Activated naive CD8-positive, alpha-beta T cell treated with anti-CD3 and anti-CD28 coated beads for 36 hours (primary cell): ENCODE measurements at regions not wholly inside any gene's neighbourhood (a gene's known extent, or its start where the extent isn't known, plus 50 kb on each side); places are given as distances from the start of the nearest gene placed in this dataset.

Experiments
- DNase-seq: peaks from one replicate; pipeline ENCODE4 v3.0.0; 2021
- H3K27ac Mint-ChIP-seq: one replicate; pipeline ENCODE4 v1.8.0; 2022; ENCODE audit warnings: mild to moderate bottlenecking, moderate library complexity, mixed read lengths
- H3K27me3 Mint-ChIP-seq: one replicate; pipeline ENCODE4 v1.8.0; 2022; ENCODE audit warnings: mild to moderate bottlenecking, mixed read lengths
- H3K36me3 Mint-ChIP-seq: one replicate; pipeline ENCODE4 v1.8.0; 2021; ENCODE audit warnings: mild to moderate bottlenecking, mixed read lengths
- H3K4me1 Mint-ChIP-seq: one replicate; pipeline ENCODE4 v1.8.0; 2021; ENCODE audit warnings: mixed read lengths
- H3K4me3 Mint-ChIP-seq: one replicate; pipeline ENCODE4 v1.8.0; 2022; ENCODE audit warnings: mild to moderate bottlenecking, moderate library complexity, mixed read lengths
- H3K9me3 Mint-ChIP-seq: one replicate; pipeline ENCODE4 v1.8.0; 2022; ENCODE audit warnings: mixed read lengths

DNA sequence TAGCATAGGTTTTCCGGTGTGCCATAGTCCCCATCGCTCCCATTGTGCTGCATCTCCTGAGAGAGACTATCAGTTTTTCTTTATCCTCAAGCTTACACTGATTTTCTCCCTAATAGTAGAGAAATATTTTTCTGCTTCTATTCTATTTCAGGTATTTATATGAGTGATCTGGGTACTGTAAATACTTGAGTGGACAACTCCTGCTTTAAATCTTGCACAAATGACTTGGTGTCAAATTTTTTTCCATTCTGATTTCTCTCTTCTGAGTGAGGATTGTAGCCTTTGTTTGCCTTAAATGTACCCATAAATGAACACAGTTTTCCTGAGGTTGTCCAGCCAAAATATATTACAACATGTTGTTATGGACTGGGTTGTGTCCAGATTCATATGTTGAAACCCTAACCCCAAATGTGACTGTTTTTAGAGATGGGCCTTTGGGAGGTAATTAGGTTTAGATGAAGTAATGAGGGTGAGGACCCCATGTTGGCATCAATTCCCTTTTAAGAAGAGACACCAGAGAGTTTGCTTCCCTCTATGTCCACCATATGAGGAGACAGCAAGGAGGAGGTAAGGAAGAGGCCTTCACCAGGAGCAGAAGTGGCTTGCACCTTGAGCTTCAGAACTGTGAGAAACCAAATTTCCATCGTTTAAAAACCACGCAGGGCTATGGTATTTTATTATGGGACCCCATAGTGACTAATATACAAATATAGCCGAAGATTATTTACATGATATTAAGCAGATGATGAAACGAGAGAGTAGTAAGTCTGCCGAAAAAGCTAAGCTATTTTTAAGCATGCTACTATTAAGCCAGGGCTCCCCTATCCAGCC is 336.4 kb upstream of the MPDZ start:
- no peaks in the 10 kb centered on the region for H3K36me3 Mint-ChIP-seq
- peaks cover 3% of the 10 kb centered on the region for H3K9me3 Mint-ChIP-seq
- H3K4me1 Mint-ChIP-seq: no peaks in the 10 kb centered on the region
- H3K4me3 Mint-ChIP-seq: no peak overlapping the region
- DNase-seq: no peak
- H3K27ac Mint-ChIP-seq: no peak overlapping the region
- no peaks in the 10 kb centered on the region for H3K27me3 Mint-ChIP-seq

DNA sequence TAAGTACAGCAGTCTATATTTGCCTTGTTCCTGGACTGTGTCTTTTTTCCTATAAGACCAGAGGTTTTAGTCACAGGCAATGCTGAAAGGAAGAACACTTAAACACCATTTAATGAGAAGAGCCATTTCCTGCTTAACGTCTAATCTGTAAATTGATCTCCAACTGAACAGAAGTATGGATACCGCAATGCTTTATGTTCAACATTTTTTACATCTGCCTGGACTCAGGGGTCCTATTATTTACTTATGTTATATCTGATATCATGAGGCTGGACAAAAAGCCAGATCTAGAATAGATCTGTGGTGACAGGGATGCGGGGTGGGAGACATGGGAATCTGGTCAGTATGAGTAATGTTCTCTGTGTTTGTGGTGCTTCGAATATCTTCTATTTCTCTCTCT is 334.6 kb upstream of the MPDZ start:
- Mint-ChIP-seq H3K27ac (no peak overlapping the region), H3K9me3 (peaks cover 3% of the 10 kb centered on the region), H3K4me1 (no peaks in the 10 kb centered on the region), H3K4me3 (no peak overlapping the region), H3K36me3 (no peaks in the 10 kb centered on the region), H3K27me3 (no peaks in the 10 kb centered on the region)
- DNase-seq: no peak

DNA sequence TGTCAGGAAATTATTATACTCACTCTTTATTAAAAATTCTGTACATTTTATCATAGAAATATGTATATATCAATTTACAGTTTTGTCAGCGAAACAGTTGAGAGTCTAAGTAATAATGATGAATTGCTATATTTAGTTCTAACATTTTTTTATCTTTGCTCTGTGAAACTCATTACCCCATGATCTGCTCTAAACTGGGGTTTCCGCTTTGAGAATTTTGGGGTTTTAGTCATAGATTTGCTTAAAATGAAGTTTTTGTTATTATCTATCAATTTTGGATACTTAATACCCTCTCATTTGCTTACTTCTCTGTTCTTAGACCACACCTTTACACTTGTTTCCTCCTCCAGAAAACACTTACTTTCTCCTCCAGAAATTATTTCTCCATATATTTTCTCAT is 333.8 kb upstream of the MPDZ start:
- Mint-ChIP-seq H3K27ac (no peak overlapping the region), H3K36me3 (no peaks in the 10 kb centered on the region), H3K9me3 (peaks cover 3% of the 10 kb centered on the region), H3K27me3 (no peaks in the 10 kb centered on the region), H3K4me1 (no peaks in the 10 kb centered on the region), H3K4me3 (no peak overlapping the region)
- DNase-seq: no peak

DNA sequence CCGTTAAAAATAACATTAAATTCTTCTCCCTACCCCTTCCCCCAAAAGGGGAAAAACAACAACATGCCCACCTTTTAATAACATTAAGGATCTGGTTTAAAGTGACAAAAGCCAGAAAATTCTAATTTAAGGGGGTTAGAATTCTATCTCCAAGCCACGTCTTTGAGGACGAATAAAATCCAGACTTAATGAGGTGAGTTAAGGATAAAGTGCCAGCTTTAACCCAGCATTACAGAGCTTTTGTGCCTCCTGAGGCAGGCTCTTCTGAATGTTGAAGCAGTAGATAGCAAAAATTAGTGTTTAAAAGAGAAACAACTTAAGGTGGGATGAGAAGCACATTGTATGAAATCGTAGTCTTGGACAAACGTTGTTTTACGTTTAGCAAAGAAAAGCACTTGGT is 329.0 kb upstream of the MPDZ start:
- no peak overlapping the region for H3K27ac Mint-ChIP-seq
- H3K27me3 Mint-ChIP-seq: no peaks in the 10 kb centered on the region
- DNase-seq: no peak
- H3K36me3 Mint-ChIP-seq: no peaks in the 10 kb centered on the region
- H3K4me3 Mint-ChIP-seq: no peak overlapping the region
- H3K4me1 Mint-ChIP-seq: no peaks in the 10 kb centered on the region
- no peaks in the 10 kb centered on the region for H3K9me3 Mint-ChIP-seq

DNA sequence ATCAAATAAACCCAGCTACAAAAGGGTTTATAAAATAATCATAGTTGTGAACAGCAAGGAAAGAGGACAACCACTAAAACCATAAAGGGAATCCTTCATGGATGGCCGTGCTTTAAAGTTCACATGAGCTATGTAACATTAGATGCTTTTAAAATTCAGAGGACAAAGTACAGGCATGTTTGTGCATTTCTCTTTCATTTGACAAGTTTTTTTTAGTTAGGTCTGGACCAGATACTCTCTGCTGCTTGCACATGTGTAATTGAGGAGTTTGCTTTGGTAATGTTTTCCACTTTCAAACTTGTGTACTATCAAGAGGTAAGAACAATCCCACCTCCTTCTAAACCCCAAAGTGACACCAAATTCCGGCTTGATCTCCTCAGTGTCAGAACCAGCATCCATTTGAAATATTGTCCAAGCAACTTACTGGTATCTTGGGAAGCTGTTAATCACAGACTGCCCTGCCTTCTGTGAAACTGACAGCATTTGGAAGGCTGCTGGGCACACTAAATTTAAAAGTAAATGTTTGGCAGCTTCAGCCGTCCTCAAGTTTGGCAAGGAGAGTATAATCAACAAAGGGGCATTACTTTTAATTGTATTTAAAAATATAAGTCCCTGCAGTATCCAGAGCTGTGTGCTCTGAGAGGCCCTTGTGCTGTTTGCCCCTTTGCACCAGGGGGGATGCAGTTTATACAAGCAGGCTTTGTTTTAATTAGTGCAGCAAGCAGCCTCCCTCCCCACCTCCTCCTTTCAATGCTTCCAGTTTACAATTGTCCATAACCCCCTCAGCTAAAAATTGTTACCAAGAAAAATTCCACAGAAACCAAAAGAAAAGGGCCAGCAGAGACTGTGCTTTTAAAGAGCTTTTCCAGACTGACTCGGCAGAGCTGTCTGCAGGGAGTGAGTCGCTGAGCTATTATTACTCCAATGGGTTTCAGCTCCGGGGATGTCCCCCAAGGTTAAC is 328.3 kb upstream of the MPDZ start:
- Mint-ChIP-seq H3K4me1 (no peaks in the 10 kb centered on the region), H3K36me3 (no peaks in the 10 kb centered on the region), H3K4me3 (no peak overlapping the region), H3K9me3 (peaks cover under 1% of the 10 kb centered on the region), H3K27ac (no peak overlapping the region), H3K27me3 (no peaks in the 10 kb centered on the region)
- no peak for DNase-seq

DNA sequence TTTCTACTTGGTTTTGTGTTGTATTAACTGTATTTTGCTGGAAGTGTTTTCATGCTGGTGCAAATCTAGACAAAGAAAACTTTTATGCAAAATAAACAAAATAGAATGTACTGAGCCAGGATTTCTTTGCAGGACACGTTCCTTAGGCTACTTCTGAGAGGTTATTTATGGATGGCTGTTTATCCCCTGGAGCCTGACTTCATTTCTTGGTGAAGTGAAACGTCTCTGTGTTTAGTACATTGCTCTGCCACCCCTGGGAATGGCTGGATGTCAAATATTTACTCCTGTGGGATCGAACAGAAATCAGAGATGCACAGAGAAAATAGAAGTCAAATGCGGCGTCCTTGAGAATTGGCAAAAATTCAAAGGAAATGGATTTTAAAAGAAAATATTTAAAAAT is 327.1 kb upstream of the MPDZ start:
- peaks cover 3% of the 10 kb centered on the region for H3K9me3 Mint-ChIP-seq
- no peak overlapping the region for H3K4me3 Mint-ChIP-seq
- H3K4me1 Mint-ChIP-seq: no peaks in the 10 kb centered on the region
- no peak overlapping the region for H3K27ac Mint-ChIP-seq
- no peaks in the 10 kb centered on the region for H3K27me3 Mint-ChIP-seq
- no peak for DNase-seq
- no peaks in the 10 kb centered on the region for H3K36me3 Mint-ChIP-seq

DNA sequence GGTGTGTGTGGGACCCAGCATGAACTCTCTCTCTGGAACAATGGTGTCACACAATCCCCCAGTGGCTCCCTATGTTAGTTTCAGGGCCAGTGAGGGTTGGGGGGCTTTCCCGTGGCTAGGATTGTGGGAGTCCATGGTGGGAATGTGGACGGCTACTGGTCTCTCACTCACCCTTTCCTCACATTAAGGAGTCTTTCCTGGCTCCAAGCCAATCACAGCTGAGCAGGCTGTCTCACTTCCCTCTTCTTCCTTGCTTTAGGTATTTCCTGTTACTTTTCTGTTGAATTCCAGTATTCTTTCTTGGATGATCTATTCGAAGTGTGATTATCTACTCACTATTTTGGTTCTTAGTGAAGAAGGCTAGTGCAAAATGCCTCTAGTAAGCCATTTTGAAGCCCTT is 324.4 kb upstream of the MPDZ start:
- Mint-ChIP-seq H3K27me3 (no peaks in the 10 kb centered on the region), H3K4me3 (no peak overlapping the region), H3K4me1 (no peaks in the 10 kb centered on the region), H3K36me3 (no peaks in the 10 kb centered on the region), H3K9me3 (peaks cover 3% of the 10 kb centered on the region), H3K27ac (no peak overlapping the region)
- no peak for DNase-seq

DNA sequence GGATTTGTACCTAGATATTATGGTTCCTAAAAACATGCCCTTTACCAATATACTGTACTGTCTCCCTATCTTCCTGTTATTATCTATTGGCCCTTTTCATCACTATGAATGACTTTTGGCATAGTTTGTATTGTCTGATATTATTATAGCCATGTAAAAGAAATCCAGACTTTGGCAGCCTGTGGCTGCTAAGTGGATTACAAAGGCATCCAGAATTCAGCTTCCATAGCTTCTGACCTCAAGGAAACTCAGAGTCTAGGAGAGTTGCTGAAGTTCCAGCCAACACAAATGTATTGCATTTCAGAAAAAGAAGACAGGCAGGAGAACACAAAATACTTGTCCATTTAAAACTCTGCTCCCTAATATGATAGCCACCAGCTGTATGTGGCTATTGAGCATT is 319.2 kb upstream of the MPDZ start:
- peaks cover 6% of the 10 kb centered on the region for H3K9me3 Mint-ChIP-seq
- no peak overlapping the region for H3K4me3 Mint-ChIP-seq
- H3K36me3 Mint-ChIP-seq: no peaks in the 10 kb centered on the region
- H3K27ac Mint-ChIP-seq: no peak overlapping the region
- no peak for DNase-seq
- H3K27me3 Mint-ChIP-seq: no peaks in the 10 kb centered on the region
- no peaks in the 10 kb centered on the region for H3K4me1 Mint-ChIP-seq

DNA sequence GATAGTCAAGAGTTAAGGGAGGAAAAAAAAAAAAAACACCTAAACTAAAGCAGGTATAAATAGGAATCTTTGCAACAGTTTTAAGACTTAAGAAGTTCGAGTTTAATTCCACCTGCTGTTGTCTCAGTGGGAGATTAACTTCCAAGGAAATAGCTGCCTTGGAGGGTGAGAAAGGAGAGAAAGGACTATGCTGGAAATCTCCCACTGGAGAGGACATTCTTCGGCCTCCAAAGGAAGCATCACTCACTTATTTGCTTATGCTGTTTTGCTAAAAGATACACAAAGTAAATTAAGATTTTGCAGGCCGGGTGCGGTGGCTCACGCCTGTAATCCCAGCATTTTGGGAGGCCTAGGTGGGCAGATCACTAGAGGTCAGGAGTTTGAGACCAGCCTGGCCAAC is 317.9 kb upstream of the MPDZ start:
- no peak overlapping the region for H3K27ac Mint-ChIP-seq

DNA sequence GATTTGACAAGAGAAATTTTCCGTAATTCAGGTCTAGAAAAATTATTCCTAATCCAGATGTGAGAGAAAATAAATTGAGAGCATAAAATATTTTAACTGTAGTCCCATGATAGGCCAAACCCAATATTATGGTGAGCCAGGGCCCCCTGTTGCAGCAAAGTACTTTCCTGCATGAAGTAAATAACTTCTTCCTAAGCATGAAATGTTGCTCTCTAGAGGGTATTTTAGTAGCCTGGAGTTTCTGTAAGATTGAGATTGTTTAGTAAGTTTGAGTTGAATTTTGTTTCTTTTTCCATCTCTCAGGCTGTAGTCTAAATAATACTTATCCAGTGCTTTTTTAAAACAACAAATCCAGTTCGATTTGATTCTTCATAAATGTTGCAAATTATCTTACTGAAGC is 317.5 kb upstream of the MPDZ start:
- no peaks in the 10 kb centered on the region for H3K27me3 Mint-ChIP-seq
- no peak overlapping the region for H3K27ac Mint-ChIP-seq
- H3K4me3 Mint-ChIP-seq: no peak overlapping the region
- DNase-seq: no peak
- no peaks in the 10 kb centered on the region for H3K4me1 Mint-ChIP-seq
- peaks cover 3% of the 10 kb centered on the region for H3K9me3 Mint-ChIP-seq
- H3K36me3 Mint-ChIP-seq: no peaks in the 10 kb centered on the region

More for the DNA sequence above, 317.9 kb upstream of the MPDZ start:
- H3K4me3 Mint-ChIP-seq: no peak overlapping the region
- H3K36me3 Mint-ChIP-seq: no peaks in the 10 kb centered on the region
- DNase-seq: no peak
- no peaks in the 10 kb centered on the region for H3K4me1 Mint-ChIP-seq
- no peaks in the 10 kb centered on the region for H3K27me3 Mint-ChIP-seq
- H3K9me3 Mint-ChIP-seq: peaks cover 3% of the 10 kb centered on the region

DNA sequence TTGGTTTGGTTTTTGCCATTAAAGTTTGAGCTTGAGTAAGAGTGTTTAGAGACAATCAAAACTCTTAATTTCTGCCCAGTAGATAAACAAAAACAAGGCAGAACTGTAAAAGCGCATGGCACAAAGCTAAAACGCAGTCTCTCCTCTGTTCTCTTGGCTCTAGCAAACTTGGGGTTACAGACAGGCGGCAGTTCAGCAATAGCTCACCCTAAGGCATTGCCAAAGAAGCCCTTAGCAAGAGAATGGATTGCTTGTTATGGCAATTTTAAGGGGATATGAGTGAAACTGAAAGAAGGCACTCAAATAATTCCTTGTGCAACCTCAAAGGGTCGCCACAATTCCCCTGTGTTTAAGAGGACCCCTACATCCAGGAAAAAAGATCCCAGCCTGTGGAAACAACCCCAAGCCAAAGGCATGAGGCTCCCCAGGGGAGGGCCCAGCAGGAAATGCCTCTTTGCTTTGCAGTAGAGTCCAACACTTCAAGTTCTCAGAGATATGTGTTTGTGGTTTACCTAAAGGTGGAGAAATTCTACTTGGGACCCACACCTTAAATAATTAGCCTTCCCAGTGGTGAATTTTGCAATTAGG is 317.0 kb upstream of the MPDZ start:
- H3K4me1 Mint-ChIP-seq: no peaks in the 10 kb centered on the region
- H3K4me3 Mint-ChIP-seq: no peak overlapping the region
- no peak for DNase-seq
- peaks cover 3% of the 10 kb centered on the region for H3K9me3 Mint-ChIP-seq
- H3K36me3 Mint-ChIP-seq: no peaks in the 10 kb centered on the region
- H3K27ac Mint-ChIP-seq: no peak overlapping the region
- H3K27me3 Mint-ChIP-seq: no peaks in the 10 kb centered on the region

DNA sequence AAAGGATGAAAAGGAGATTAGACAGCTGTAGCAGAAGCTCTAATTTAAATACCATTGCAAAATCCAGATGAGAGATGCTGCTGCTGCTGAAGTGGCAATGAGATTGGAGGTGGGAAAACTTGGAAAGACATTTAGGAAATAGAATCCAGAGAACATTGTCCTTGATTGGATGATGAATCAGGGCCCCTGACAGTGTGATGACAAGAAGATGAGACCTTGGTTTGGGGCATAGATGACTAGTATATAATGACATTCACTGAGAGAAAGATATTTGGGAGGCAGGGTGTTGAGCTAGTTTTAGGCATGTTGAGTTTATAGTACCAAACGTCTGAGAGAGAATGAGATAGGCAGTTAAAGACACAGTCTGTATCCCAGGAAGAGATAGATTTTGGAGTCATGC is 311.5 kb upstream of the MPDZ start:
- DNase-seq: no peak
- Mint-ChIP-seq H3K27me3 (no peaks in the 10 kb centered on the region), H3K4me3 (no peak overlapping the region), H3K4me1 (no peaks in the 10 kb centered on the region), H3K36me3 (no peaks in the 10 kb centered on the region), H3K27ac (no peak overlapping the region), H3K9me3 (no peaks in the 10 kb centered on the region)

DNA sequence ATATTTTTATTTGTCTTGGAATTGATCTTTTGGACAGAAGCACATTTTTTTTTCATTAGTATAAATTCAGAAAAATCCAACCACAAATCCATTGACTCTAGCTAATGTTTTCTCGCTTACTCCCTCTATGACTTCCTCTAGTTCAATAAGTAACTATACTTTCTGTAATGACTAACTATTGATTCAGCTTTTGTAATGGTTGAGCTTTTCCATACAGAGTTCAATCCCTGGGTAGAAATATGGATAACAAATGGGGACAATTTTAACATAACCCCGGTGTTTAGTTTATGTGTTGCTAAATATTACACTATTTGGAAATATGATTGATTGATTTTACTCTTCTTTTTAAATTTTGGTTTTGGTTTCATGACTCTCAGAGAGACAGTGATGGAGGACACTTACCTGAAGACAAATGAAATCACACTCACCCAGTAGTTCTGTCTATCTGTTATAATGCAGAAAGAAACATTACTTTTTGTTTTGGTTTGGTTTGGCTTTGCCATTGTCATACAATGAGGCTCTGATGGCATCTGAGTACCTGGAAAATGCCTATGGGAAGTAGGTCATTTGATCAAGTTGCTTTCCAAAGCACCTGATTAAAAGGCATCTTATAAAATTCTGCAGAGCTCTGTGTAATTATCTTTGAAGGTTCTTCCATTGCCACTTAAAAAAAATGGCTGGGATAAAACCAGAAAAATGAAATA is 309.7 kb upstream of the MPDZ start:
- no peak for DNase-seq
- Mint-ChIP-seq H3K36me3 (no peaks in the 10 kb centered on the region), H3K27me3 (no peaks in the 10 kb centered on the region), H3K4me3 (no peak overlapping the region), H3K27ac (no peak overlapping the region), H3K9me3 (no peaks in the 10 kb centered on the region), H3K4me1 (no peaks in the 10 kb centered on the region)

DNA sequence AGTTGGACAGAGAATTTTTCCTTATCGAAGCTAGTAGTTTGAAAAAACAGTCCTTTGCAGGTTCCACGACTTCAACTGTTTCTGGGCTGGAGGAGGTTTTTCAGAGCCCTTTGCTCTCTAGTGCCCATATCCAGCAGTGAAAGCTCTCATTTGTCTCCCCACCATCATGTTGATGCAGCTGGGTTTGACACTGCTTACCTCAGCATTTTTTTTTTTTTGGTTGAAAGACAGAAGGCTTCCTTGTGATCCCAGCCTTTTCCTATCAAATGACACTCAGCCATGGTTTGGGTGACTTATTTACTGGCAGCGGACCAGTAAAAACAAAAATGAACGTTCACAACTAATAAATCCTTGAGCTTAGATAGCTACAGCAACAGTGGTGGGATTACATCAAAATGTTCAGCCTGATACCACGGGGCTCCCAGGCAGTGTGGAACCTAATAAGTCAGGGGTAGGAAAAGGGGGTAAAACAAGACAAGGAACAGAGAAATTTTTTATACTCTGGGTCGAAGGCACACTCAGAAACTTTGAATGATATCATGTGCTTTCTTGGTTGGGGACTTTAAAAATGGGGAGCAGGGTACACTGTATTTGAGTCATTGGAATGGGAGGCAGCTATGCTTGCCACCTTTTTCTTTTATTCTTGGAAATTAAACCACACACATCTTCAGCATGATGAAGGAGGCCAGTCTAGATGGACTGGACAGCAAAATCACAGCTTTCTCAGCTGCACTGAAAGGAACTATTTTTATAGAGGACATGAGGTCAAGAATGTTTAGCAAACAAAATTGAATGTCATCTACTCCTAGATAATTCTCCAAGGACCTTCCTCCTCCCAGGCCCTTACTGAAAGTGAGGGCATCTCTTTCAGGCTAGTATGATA is 308.9 kb upstream of the MPDZ start:
- H3K27me3 Mint-ChIP-seq: no peaks in the 10 kb centered on the region
- H3K9me3 Mint-ChIP-seq: no peaks in the 10 kb centered on the region
- H3K27ac Mint-ChIP-seq: no peak overlapping the region

More for the DNA sequence above, 308.9 kb upstream of the MPDZ start:
- no peaks in the 10 kb centered on the region for H3K4me1 Mint-ChIP-seq
- DNase-seq: no peak
- no peaks in the 10 kb centered on the region for H3K36me3 Mint-ChIP-seq
- no peak overlapping the region for H3K4me3 Mint-ChIP-seq
